ENCODE measurements at regions not wholly inside any gene's neighbourhood (a gene's known extent, or its start where the extent isn't known, plus 50 kb on each side); places are given as distances from the start of the nearest gene placed in this dataset.

DNA sequence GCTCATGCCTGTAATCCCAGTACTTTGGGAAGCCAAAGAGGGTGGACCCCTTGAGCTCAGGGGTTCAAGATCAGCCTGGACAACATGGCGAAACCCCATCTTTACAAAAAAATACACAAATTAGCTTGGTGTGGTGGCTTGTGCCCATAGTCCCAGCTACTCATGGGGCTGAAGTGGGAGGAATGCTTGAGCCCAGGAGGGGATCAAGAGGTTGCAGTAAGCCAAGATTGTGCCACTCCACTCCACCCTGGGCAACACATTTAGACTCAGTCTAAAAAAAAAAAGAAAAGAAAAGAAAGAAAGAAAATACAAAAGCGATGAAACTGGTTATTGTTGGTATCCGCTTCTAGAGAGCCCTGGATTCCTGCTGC, 597.4 kb downstream of the UQCRFS1 start:
- Histone ChIP-seq H3K36me3 (ENCODE audit: control insufficient read depth in 2 of 2, insufficient read depth in 2 of 2, low read length in 1 of 2) (no peaks in the 10 kb centered on the region), H4K20me1 (ENCODE audit: control insufficient read depth, insufficient read depth) (no peaks in the 10 kb centered on the region), H3K27ac (ENCODE audit: control insufficient read depth, insufficient read depth) (no peak overlapping the region), H3K9ac (ENCODE audit: control insufficient read depth, insufficient read depth, low read length) (no peak overlapping the region), H2AFZ (ENCODE audit: control insufficient read depth, low read depth, low read length) (no peak overlapping the region), H3K4me2 (ENCODE audit: control insufficient read depth, insufficient read depth) (no peak overlapping the region), H3K27me3 (replicated peaks in 1 of 2; ENCODE audit: control insufficient read depth in 2 of 2, insufficient read depth in 2 of 2, low read length in 1 of 2) (no peaks in the 10 kb centered on the region), H3K4me3 (no peak overlapping the region), H3K4me1 (ENCODE audit: control insufficient read depth, insufficient read depth, low read length) (no peaks in the 10 kb centered on the region), H3K9me3 (replicated peaks; ENCODE audit: control insufficient read depth, insufficient read depth, low read length) (no peaks in the 10 kb centered on the region; the same call in 2 of the 3 replicates), H3K79me2 (ENCODE audit: control insufficient read depth, insufficient read depth, low read length) (no peaks in the 10 kb centered on the region)
- in situ Hi-C loops (cut with MboI) = no loop called here
- BruUV-seq (replicated peaks) = no TSS peak
- DNase-seq (ENCODE audit: low read depth, low spot score) (no peak), ATAC-seq (no peak), FAIRE-seq (no peak)
- intact Hi-C loops (cut with micrococcal nuclease; ENCODE audit: unreplicated experiment) = no loop called here
- ChIA-PET RAD21 (ENCODE audit: unreplicated experiment) (no interaction called here), SMC1A (ENCODE audit: uncharacterized antibody, unreplicated experiment) (no interaction called here), CTCF (no interaction called here), POLR2A (no interaction called here)
- TF ChIP-seq HDAC6 (IDR thresholded peaks at IDR 0.05; ENCODE audit: unreplicated experiment) (no peak), POLR2A (IDR thresholded peaks at IDR 0.05; ENCODE audit: low read depth, low read length) (no peak), NR2F1 (conservative IDR thresholded peaks at IDR 0.05) (no peak), ZNF274 (IDR thresholded peaks at IDR 0.05; ENCODE audit: insufficient read depth, insufficient read length) (no peak), STAT3 (IDR thresholded peaks at IDR 0.05; ENCODE audit: low read depth, low read length) (no peak), ETV6 (conservative IDR thresholded peaks at IDR 0.05 in 1 of 2, IDR thresholded peaks at IDR 0.05 in 1 of 2; ENCODE audit: borderline replicate concordance in 1 of 2, low read depth in 1 of 2) (no peak), HDGF (IDR thresholded peaks at IDR 0.05) (no peak), RAD21 (IDR thresholded peaks at IDR 0.05; ENCODE audit: insufficient read depth, low read depth, low read length) (no peak), CHD1 (IDR thresholded peaks at IDR 0.05; ENCODE audit: low read depth, low read length) (no peak), CREB1 (IDR thresholded peaks at IDR 0.05; ENCODE audit: low read depth) (no peak), CREM (IDR thresholded peaks at IDR 0.05; ENCODE audit: low read depth) (no peak), SREBF2 (IDR thresholded peaks at IDR 0.05; ENCODE audit: low read length) (no peak), SP1 (IDR thresholded peaks at IDR 0.05; ENCODE audit: low read depth, low read length) (no peak)
- TF ChIP-seq, protein P1, sequence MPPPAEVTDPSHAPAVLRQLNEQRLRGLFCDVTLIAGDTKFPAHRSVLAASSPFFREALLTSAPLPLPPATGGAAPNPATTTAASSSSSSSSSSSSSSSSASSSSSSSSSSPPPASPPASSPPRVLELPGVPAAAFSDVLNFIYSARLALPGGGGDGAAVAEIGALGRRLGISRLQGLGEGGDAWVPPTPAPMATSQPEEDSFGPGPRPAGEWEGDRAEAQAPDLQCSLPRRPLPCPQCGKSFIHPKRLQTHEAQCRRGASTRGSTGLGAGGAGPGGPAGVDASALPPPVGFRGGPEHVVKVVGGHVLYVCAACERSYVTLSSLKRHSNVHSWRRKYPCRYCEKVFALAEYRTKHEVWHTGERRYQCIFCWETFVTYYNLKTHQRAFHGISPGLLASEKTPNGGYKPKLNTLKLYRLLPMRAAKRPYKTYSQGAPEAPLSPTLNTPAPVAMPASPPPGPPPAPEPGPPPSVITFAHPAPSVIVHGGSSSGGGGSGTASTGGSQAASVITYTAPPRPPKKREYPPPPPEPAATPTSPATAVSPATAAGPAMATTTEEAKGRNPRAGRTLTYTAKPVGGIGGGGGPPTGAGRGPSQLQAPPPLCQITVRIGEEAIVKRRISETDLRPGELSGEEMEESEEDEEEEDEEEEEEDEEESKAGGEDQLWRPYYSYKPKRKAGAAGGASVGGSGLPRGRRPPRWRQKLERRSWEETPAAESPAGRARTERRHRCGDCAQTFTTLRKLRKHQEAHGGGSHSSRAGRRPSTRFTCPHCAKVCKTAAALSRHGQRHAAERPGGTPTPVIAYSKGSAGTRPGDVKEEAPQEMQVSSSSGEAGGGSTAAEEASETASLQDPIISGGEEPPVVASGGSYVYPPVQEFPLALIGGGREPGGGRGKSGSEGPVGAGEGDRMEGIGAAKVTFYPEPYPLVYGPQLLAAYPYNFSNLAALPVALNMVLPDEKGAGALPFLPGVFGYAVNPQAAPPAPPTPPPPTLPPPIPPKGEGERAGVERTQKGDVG (CRISPR knock-in tag; IDR thresholded peaks at IDR 0.05) = no peak
- WGBS (ENCODE audit: insufficient coverage, insufficient replicate concordance, low lambda C conversion rate, missing lambda C conversion rate) = 33% methylated on average over 3 of the region's 3 CpGs
